GM21515 (cell line): ENCODE measurements at regions not wholly inside any gene's neighbourhood (a gene's known extent, or its start where the extent isn't known, plus 50 kb on each side); places are given as distances from the start of the nearest gene placed in this dataset.

ENCODE experiments used
- ATAC-seq: cut with Tn5 transposase; IDR thresholded peaks from one replicate; pipeline ENCODE4 v1.9.1; 2021; ENCODE audit not compliant: unreplicated experiment

DNA sequence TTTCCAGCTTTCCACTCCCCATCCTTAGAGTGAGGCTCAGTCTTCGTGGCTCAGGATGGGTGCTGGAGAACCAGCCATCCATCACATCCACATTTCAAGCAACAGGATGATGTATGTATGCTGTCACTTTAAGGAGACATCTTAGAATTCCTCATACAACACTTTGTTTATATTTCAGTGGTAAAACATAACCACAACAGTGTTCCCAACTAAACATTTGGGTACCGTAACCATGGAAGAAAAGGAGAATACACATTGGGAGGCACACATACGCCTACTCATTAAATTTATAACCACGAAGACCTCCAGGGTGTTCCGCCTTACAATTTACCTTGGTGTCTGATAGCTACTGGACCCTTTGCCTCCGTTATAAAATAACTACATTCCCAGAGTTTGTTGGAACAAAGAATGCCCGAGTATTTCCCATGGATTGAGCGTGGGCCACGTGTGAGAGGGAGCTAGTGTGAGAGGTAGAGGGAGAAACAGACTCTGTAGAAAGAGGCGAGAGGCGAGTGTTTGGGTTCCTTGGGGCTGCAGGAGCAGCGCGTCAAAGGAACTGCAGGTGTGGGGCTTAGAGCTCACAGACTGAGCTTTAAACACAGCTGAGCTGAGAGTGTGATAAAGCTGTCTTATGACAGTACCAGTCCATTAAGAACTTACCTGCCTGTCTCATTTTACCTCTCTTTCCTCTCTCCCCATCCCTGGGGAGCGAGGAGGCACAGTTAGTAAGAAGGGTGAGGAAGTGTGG lies 111.5 kb upstream of the USP24 start:
- no peak for ATAC-seq

DNA sequence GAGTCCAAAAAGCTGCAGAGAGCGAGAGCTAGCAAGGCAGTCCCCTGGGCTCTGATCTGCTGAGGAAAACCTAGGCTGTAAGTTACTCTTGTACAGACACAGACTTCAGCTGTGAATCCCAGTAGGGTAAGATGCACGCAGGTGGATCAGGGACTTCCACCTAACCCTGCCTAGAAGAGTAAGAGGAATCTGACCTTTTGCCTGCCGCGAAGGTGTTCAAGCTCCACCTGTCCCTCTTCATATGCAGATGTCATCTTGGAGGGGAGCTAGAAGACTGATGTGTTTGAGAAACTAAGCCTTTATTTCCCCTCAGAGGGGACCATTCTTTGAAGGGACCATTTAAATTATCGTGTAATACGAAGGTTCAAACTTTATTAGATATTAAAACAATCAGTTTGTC lies 108.6 kb upstream of the USP24 start:
- ATAC-seq = no peak

DNA sequence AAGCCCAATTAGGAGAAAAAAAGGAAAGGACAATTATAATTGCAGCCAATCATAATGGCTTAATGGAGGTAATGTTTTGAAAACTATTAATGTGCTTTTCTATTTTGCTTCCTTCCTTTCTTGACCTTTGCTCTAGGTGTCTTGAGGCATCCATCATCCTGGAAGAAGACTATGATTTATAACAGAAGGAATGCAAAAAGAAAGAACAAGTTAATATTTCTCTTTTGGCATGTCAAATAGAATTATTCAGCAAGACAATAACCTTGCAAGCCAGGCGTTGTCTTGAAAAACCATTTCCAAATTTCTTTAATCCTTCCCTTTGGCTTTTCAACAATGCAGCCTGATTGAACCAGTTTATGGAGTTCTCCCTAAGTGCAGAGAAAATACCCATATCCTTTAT lies 107.7 kb upstream of the USP24 start:
- ATAC-seq = no peak

DNA sequence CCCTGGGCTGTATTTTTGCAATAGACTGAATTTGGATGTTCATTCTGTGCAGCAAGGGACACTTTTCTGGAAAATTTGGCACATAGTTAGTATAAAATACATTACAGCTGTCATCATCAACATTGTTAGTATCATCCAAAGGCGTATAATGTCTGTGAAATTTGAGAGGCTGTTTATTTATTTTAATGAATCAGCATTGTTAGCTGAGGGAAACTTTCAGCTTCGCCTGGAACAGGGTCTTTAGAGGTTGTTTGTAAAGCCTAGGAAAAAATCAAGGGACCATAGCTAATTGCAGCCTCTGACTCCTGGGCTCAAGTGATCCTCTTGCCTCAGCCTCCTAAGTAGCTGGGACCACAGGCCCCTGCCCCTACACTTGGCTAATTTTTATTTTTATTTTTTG lies 106.8 kb upstream of the USP24 start:
- no peak for ATAC-seq

DNA sequence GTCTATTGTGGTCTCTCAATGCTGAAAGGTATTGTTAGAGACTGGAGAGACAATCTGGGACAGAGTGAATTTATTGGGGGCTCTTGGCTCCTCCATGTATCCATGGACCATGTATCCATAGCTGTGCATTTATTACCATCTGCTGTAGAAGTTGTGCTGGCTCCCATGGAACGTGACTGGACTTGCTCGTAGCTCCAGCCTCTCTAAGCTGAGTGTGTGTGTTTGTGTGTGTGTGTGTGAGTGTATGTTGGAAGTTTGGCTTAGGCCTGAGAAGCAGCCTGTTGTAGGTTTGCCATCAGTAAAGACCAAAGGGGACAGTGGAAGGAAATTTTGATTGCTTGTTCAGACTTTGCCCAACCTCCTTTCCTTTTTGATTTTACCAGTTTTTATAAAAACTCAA lies 105.7 kb upstream of the USP24 start:
- no peak for ATAC-seq

DNA sequence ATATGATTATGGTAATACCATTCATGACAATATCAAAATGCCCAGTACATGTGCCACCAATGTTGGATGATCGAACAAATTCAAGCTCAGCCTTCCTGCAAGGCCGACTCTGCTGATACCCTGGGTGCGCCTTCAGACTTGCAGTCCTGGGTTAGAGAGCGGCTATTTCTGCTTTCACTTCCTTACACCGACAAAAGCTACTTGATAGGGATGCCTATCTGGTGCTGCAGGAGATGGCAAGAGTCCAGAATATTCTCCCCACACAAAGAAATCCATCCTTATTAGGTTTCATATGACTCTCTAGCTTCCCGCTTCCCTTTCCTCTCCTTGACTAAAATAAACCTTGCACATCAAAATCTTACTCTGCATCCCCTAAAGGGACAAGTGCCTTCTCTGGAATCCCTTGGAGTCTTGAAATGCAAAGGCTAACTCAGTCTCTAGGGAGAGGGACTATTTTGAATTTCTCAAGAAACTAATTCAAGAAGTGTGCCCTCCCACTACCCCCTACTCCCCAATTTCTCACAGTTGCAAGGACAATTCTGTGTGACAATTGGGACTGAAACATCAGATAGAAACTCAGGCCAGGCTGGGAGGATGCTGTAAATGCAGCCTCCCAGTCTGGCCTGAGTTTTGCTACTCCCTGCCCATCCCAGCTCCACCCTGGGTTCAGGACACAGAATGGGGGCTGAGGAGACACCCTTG lies 103.1 kb upstream of the USP24 start:
- no peak for ATAC-seq

DNA sequence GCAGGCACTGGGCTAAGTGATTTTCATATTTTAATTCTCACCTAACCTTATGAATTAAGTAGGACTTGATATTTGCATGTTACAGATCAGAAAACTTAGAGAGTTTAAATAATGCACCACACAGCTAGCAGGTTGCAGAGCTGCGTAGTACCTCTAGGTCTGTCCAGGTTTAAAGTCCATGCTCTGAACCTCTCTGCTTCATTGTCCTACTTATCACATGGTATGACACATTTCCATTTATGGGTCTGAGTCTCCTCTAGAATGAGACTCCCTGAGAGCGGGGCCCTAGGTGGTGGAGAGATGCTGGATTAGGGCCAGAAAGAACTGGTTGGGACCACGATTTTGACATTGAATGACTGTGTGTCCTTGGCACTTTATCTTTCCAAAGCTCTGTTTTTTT lies 102.5 kb upstream of the USP24 start:
- ATAC-seq = no peak

DNA sequence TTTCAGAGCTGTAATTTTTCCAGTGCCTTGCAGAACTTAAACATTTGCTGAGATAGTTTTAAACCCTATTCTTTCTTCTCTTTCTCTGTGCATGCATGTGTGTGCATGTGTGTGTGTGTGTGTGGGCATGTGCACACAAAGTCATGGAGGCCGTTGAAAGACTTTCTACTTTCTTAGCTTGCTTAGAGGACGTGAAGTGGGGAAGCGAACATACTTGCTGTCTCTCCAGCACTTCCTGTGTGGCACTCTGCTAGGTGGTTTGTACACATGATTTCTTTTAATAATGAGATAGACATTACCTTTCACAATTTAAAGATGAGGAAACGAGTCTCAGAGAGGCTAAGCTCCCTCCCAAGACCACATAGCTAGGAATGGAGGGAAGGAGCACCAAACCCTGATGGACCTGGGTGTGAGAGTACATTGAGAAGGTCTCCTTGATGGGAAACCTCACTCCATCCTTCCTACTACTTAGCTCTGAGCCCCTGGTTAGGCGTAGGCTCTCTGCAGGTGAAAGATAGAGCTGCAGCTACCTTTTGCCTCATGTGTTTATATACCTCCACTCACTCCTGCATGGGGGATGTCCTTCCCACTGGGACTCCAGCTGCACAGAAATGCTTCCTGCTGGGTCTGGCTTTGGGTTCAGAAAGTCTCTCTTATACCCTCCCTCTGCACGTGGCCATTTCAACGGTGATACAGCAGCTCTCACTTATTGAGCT lies 101.9 kb upstream of the USP24 start:
- no peak for ATAC-seq

DNA sequence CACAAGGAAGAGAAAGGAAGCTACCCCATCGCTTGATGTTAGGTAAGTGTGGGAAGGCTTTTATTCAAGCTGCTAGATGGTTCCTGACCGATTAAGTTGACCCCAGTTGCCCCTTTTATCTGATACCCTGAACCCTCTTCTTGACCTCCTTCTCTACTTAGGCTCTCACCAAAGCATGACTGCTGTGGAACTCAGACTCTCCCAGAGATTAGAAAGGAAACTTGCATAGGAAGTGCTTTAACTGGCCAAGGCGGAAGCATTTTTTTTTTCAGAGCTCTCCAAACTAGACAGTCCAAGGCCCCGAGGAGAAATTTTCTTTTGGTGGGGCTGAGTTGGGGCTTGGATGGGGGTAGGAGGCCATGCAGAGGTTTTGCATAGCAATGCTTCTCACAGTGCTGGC lies 101.3 kb upstream of the USP24 start:
- ATAC-seq = no peak

DNA sequence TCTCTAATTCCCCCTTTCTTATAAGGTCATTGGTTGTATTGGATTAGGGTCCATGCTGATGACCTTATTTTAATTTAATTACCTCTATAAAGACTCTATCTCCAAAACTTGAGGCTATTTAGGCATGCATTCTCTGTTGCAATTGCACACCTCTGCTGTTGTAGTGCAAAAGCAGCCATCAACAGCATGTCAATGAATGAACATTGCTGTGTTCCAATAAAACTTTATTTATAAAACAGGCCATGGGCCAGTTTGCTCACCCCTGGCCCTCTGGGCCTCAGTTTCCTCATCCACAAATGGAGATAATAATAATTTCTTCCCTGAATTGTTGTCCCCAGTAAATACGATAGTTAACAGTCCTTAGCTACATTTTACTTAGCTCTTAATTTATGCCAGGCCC lies 100.4 kb upstream of the USP24 start:
- ATAC-seq = no peak

DNA sequence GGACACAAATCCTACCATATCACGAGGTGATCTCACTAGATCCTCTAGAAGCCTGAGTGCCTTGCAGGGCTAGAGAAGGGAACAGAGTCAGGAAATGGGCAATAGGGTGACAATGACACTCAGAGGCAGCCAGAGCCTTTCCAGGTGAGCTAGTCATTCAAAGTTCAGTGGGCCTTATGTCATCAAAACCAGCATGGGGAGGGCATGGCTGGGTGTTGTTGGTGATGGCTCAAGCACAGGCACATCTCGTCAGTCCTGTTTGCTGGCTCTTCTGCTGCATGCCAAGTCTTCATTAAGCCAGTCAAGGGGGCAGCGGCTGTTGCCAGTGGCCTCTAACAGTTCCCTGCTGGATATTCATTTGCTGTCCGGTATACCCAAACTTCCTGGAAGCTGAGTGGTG lies 99.6 kb upstream of the USP24 start:
- no peak for ATAC-seq

DNA sequence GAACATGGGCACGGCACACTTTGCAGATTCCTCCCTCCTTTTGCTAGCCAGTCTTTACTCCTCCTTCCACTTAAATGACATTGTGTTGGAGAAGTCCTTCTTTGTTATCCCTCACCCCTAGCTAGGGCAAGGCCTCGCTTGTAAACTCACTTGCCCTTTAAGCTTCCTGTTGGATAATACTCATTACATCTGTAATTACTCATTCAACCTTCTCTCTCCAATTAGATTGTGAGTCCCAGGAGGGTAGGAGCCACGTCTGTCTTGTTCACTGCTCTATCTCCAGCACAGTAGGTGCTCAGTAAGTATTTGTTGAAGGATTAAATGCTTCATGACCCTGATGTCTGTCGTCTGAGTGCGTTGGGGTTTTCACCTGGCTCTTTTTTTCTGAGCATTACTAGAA lies 98.7 kb upstream of the USP24 start:
- ATAC-seq = no peak

DNA sequence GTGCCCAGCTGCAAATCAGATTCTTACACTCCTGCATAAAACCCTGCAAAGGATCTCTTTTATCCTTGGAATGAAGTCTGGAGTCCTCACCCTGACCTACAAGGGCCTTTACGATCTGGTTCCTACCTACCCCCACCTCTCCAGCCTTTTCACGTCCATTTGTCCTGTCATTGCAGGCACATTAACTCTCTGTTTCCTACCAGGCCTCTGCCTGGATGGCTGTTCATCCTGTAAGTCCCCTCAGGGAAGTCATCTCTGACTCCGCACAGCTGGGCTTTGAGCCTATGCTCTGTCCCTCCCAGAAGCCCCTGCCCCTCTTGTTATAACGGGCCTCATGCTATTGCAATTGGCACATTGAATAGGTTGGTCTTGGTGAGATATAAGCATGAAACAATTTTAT lies 96.8 kb upstream of the USP24 start:
- ATAC-seq = no peak

DNA sequence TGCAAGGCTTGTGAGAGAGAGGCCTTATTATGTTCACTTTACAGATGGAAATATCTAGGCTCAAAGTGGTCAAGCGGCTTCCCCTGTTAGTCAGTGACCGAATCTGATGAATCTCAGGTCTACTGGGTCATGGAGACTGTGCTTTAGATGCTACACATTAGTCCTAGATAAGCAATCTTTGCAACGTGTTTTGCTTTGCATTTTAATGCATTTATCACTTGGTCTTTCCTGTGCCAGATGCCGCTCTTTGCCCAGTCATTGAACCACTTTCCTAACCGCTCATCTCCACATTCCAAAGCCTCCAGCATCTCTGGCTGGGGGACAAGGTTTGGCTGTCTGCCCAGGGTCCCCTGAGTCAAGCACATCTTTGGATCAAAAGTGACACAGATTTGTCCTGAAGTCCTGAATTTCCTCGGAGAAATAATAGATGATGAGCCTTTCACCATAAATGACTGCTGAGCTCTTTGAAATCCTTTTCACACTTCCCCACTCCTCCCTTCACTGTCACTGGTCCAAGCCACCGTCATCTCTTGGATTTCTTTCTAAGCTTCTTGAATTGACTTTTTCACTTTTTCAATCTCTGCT lies 96.0 kb upstream of the USP24 start:
- no peak for ATAC-seq

DNA sequence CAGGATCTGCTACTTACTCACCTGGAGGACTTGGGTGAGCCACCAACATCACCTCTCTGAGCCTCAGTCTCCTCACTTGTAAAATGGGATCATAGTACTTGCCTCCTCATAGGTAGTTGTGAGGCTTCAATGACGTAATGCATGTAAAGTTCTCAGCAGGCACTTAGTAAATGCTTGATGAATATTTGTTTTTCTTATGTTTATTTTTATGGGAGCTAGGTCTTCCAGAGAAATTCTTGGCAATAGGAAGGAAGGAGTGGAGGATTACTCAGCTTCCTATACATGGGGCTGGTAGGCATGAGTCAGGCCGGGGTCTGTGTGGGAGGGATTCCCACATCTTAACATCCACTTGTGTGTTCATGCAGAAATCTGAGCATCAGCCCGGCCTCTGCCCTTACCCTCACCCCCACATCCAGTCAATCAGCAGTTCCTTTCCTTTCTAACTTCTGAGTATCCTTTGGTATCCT lies 95.4 kb upstream of the USP24 start:
- ATAC-seq = no peak

DNA sequence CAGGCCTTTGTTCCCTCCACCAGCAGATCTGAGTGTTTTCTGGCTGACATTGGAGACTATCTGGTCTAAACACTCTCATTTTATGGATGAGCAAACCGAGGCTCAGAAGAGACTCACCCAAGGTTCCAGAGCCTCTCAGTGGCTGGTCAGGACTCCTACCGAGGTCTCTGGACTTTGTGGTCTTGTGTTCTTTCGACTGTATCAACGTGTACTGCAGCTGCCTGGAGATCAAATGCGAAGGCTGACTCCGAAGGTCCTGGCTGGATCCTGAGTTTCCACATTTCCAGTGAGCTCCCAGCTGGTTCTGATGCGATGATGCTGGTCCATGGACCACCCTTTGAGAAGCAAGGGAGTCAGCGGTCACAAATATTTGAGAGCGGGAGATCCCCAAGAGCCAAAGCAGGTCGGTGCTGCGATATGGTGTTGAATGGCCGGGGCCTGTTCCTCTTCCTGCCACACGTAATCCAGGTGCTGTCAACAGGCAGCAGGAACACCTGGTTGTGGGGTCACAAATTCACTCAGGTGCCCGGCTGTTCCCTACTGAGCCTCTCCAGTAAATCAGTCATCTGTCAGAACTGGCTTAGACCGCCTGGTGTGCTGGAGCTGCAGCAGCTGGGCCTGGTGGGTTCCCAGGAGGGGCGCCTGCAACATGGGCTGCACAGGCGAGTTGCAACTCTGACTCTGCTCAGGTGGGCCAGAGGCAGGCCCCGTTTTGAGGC lies 94.8 kb upstream of the USP24 start:
- no peak for ATAC-seq

DNA sequence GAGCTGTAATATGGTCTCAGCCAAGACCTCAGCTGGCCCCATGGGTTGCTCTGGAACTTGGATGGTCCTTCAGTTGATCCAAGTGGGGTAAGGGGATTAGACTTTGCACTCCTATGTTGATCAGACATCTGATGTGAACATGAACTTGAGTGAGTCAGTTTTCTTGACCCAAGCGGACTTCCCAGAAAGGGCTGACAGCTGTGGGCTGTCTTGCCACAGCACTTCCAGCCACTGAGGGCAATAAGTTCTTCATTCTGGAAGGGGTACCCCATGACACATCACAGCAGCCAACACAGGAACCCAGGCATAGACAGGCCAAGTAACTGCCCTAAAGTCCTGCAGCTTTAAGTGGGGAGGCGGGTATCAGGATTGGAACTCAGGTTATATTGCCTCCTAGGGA lies 93.9 kb upstream of the USP24 start:
- ATAC-seq = no peak

DNA sequence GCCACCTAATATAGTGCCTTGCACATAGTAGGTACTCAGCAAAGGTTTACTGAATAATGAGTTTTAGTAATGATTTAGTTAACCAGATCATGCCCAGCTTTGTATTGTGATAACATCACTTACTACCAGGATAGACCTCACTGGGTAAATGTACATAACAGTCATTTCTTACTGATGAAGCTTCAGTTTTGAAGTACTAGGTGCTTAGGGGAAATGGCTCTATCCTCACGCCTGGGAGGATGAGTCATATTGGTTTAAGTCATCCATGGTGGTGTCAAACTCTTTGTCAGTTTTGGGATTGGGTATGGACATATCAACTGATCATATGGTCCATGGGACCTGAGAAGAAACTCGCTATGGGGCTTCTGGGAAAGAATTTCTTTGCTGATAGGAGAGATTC lies 90.6 kb upstream of the USP24 start:
- ATAC-seq = no peak

DNA sequence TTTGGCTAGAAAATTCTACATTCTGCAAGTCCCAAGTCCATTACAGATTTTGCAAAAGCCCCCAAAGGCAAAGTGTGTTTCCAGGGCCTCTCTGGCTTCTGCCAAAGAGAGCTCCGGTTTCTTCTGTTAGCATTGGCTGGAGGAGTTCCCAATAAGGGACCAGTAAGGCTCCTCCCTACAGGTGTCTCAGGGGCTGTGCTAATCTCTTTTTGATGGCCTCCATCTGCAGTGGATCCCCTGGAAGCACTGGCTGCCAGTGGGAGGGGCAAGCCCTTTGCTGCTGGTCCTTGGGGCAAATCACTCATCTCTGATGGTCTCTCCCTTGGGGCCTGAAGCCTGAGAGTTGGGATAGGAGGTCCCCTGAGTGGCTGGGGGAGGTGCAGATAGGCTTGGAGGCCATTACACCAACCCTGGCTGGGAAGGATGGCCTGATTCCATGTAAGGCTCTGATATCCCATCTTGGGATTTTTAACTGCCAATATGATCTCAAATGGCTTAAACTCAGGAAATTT lies 89.1 kb upstream of the USP24 start:
- no peak for ATAC-seq

DNA sequence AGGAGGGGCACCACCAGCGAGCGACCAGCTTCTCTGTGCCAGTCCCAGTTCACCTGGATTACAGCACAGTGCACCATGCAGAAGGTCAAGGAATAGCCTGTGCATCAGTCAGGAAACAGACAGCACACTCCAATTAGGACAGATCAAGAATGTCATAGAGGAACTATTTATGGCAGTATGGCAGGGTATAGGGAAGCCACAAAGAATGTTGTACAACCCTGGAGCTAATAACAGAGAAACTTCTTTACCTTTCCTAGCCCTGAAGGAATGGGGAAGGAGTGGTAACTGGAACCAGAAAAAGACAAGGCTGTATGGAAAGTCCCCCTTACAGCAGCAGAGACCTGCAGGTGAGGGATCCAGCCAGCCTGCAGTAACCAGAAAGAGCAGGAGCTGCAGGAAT lies 87.8 kb upstream of the USP24 start:
- no peak for ATAC-seq

DNA sequence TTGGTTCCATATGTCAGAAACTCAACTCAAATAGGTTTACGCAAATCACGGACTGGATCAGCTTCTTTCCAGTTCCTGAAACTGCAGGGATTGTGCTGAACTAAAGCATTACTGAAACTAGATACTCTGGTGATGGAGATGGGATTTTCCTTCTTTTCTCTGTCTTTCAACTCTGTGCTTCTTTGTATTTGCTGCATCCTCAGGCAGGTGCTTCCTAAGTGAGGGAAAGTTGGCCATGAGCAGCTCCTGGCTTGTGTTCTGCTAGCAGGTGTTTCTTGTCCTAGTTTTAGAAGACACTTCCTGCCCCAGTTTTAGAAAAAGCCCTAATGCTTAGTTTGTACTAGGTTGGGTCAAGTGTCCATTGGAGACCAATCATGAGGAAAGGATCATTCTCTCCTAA lies 86.7 kb upstream of the USP24 start:
- no peak for ATAC-seq
